SH-SY5Y (cell line): ENCODE measurements at regions not wholly inside any gene's neighbourhood (a gene's known extent, or its start where the extent isn't known, plus 50 kb on each side); places are given as distances from the start of the nearest gene placed in this dataset.

Source experiments
- GATA2 ChIP-seq: IDR thresholded peaks from 2 replicates; pipeline ENCODE4 v1.6.1; 2011; ENCODE audit warnings: mild to moderate bottlenecking, low read depth, low read length
- GATA3 ChIP-seq: IDR thresholded peaks from 2 replicates; pipeline ENCODE4 v1.6.1; 2011; ENCODE audit warnings: low read depth, mild to moderate bottlenecking, low read length, moderate library complexity

DNA sequence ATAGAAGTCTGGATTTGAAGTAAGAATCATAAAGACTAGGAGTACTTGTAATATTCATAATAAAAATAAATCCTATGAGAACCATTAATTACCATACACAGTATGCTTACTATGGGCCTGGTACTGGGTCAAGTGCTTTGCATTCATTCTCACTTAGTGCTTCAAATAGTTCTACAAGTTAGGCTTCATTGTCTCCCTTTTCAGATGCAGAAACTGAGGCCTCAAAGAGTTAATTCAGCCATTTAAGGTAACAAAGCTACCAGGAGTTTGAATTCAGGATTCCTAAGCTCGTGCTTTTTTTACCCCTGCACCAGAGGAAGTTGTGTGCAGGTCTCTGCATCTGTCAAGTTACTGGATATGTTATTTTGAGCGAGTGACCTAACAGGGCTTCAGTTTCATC lies 1098.4 kb upstream of the EEF2KMT start:
- TF ChIP-seq GATA2 (no peak), GATA3 (no peak)
